Lung (tissue), 11 donors: ENCODE measurements at regions not wholly inside any gene's neighbourhood (a gene's known extent, or its start where the extent isn't known, plus 50 kb on each side); places are given as distances from the start of the nearest gene placed in this dataset.
"Not testable (repeated sequence)": the region's sequence is repeated elsewhere in the genome, so short reads cannot be mapped to it uniquely, and the experiment has no call there.

Source experiments
- ATAC-seq: fragments of 200-7000 bp; cut with Tn5 transposase; one replicate; pipeline ENCODE4 v1.9.1; 2020; ENCODE audit warnings: moderate number of reproducible peaks; ENCODE audit not compliant: insufficient read depth, low FRiP score
- DNase-seq, 3 donors: peaks; one replicate each; pipeline ENCODE4 v3.0.0-alpha.2; 2013 to 2017
- H3K27ac ChIP-seq, 2 donors: one replicate each; pipeline ENCODE4 v1.5.1; 2013; ENCODE audit warnings: mild to moderate bottlenecking in 2 of 2, moderate library complexity in 2 of 2, control low read depth in 1 of 2, inconsistent platforms in 1 of 2, low read depth in 1 of 2, low read length in 1 of 2
- H3K27me3 ChIP-seq, 3 donors: one replicate each; pipeline ENCODE4 v1.5.1; 2013; ENCODE audit warnings: low read length in 2 of 3; ENCODE audit not compliant: control insufficient read depth in 3 of 3, insufficient read depth in 3 of 3
- H3K36me3 ChIP-seq, 4 donors: one replicate each; pipeline ENCODE4 v1.5.1; 2013; ENCODE audit warnings: low read length in 4 of 4, mild to moderate bottlenecking in 1 of 4, moderate library complexity in 1 of 4; ENCODE audit not compliant: control insufficient read depth in 4 of 4, insufficient read depth in 4 of 4
- H3K4me1 ChIP-seq, 5 donors: one replicate each; pipeline ENCODE4 v1.5.1; 2013; ENCODE audit warnings: low read length in 5 of 5, mild to moderate bottlenecking in 2 of 5, moderate library complexity in 1 of 5; ENCODE audit not compliant: control insufficient read depth in 5 of 5, insufficient read depth in 5 of 5
- H3K4me3 ChIP-seq: one replicate; pipeline ENCODE4 v1.5.1; 2013; ENCODE audit warnings: mild to moderate bottlenecking, control low read depth, moderate library complexity
- H3K9ac ChIP-seq, 2 donors: one replicate each; pipeline ENCODE4 v1.5.1; 2013; ENCODE audit warnings: low read length in 2 of 2, control low read depth in 1 of 2; ENCODE audit not compliant: insufficient read depth in 1 of 2
- H3K9me3 ChIP-seq, 4 donors: one replicate each; pipeline ENCODE4 v1.5.1; 2013; ENCODE audit warnings: low read length in 3 of 4, mild to moderate bottlenecking in 1 of 4, moderate library complexity in 1 of 4; ENCODE audit not compliant: control insufficient read depth in 4 of 4, insufficient read depth in 3 of 4
- CTCF ChIP-seq: IDR thresholded peaks from 2 replicates; pipeline ENCODE4 v1.5.1; 2012; ENCODE audit warnings: mild to moderate bottlenecking; ENCODE audit errors: control extremely low read depth, extremely low read depth
- WGBS, 2 donors: extraction: QIAGEN DNeasy Blood & Tissue Kit; methylation state at CpG; one replicate each; pipeline ENCODE4 v1.1.7; 2013; 5-methylcytosine and 5-hydroxymethylcytosine counted together
- donor health status: control.
- donor health status: control.
- donor health status: Bipolar disorder and iron deficiency.
- donor health status: healthy.
- donor health status: DM: yes; HTN: yes; CAD: no.

- Histone ChIP-seq H3K9ac (no peak overlapping the region), H3K36me3 (no peaks in the 10 kb centered on the region), H3K9me3 (no peaks in the 10 kb centered on the region), H3K4me1 (peaks cover 0 to 5% (median 0%) of the 10 kb centered on the region in 5 donors), H3K4me3 (no peak overlapping the region), H3K27ac (no peak overlapping the region), H3K27me3 (no peaks in the 10 kb centered on the region)
- ATAC-seq = no peak
- 75 to 85% methylated on average over 1 of the region's 1 CpG for WGBS, 2 donors
- TF ChIP-seq CTCF = no peak
- no peak for DNase-seq
These were observed 255.2 kb downstream of the MDFIC start for GRCh38 chr7:115177103-115177502.

GRCh38 chr7:115172397-115172796 is 250.5 kb downstream of the MDFIC start:
- DNase-seq, H3K9me3 ChIP-seq, ATAC-seq, H3K9ac ChIP-seq, H3K36me3 ChIP-seq, H3K4me3 ChIP-seq, H3K27ac ChIP-seq, H3K27me3 ChIP-seq, H3K4me1 ChIP-seq: not testable (repeated sequence)
- WGBS, 2 donors = 90 to 93% methylated on average over 6 of the region's 8 CpGs

- ATAC-seq (peak; percentile 34), DNase-seq (peak in 2 of 3 donors; percentile 37 to 62)
- no peaks in the 10 kb centered on the region for H3K36me3 ChIP-seq
- peaks cover 0 to 4% (median 0%) of the 10 kb centered on the region in 5 donors for H3K4me1 ChIP-seq
- no peaks in the 10 kb centered on the region for H3K9me3 ChIP-seq
- WGBS, 2 donors = 65 to 82% methylated on average over 4 of the region's 4 CpGs
- H3K9ac ChIP-seq = no peak overlapping the region
- no peak overlapping the region for H3K4me3 ChIP-seq
- TF ChIP-seq CTCF = no peak
- no peak overlapping the region for H3K27ac ChIP-seq
- no peaks in the 10 kb centered on the region for H3K27me3 ChIP-seq
These were observed 232.0 kb downstream of the MDFIC start for GRCh38 chr7:115153769-115154477.

GRCh38 chr7:115153176-115153575 is 231.3 kb downstream of the MDFIC start:
- TF ChIP-seq CTCF = no peak
- WGBS, 2 donors = 85 to 90% methylated on average over 3 of the region's 3 CpGs
- no peak for ATAC-seq

More at GRCh38 chr7:115153176-115153575, 231.3 kb downstream of the MDFIC start:
- no peaks in the 10 kb centered on the region for H3K9me3 ChIP-seq
- H3K27me3 ChIP-seq = no peaks in the 10 kb centered on the region
- peaks cover 0 to 4% (median 0%) of the 10 kb centered on the region in 5 donors for H3K4me1 ChIP-seq
- DNase-seq = no peak
- H3K27ac ChIP-seq = no peak overlapping the region
- no peak overlapping the region for H3K9ac ChIP-seq
- no peaks in the 10 kb centered on the region for H3K36me3 ChIP-seq
- no peak overlapping the region for H3K4me3 ChIP-seq
